Colonic mucosa (tissue), 4 donors: ENCODE measurements at regions not wholly inside any gene's neighbourhood (a gene's known extent, or its start where the extent isn't known, plus 50 kb on each side); places are given as distances from the start of the nearest gene placed in this dataset.

ENCODE experiments used
- DNase-seq: peaks from one replicate; pipeline ENCODE4 v3.0.0-alpha.2; 2020
- H3K27ac ChIP-seq: fragments of 200-600 bp; one replicate; pipeline ENCODE4 v1.8.0; 2021
- H3K27me3 ChIP-seq: fragments of 200-600 bp; one replicate; pipeline ENCODE4 v1.8.0; 2021
- H3K36me3 ChIP-seq: fragments of 200-600 bp; one replicate; pipeline ENCODE4 v1.8.0; 2021
- H3K4me1 ChIP-seq: fragments of 200-600 bp; one replicate; pipeline ENCODE4 v1.8.0; 2021; ENCODE audit warnings: mild to moderate bottlenecking
- H3K4me3 ChIP-seq: fragments of 200-600 bp; one replicate; pipeline ENCODE4 v1.8.0; 2021
- H3K9ac ChIP-seq, 2 donors: one replicate each; pipeline ENCODE4 v1.7.0; 2013; ENCODE audit warnings: control low read depth in 2 of 2, low read depth in 2 of 2, low read length in 2 of 2
- H3K9me3 ChIP-seq: fragments of 200-600 bp; one replicate; pipeline ENCODE4 v1.8.0; 2021
- CTCF ChIP-seq: fragments of 200-600 bp; IDR thresholded peaks from one replicate; pipeline ENCODE4 v1.8.0; 2022; ENCODE audit warnings: antibody characterized with exemption, mild to moderate bottlenecking
- intact Hi-C: fragments of 100-400 bp; cut with DNase I; formaldehyde crosslinking; loops from one replicate; pipeline ENCODE4 v1.14.1; 2022
- donor health status: healthy.
- donor health status: DM: no; HTN: no; CAD: no.
- donor health status: DM: no; HTN: no; CAD: no.

GRCh38 chr13:104817271-104817670, 1718.2 kb downstream of the EFNB2 start:
- no peak for DNase-seq
- Histone ChIP-seq H3K4me3 (no peak overlapping the region), H3K9me3 (no peaks in the 10 kb centered on the region), H3K27me3 (no peaks in the 10 kb centered on the region), H3K27ac (no peak overlapping the region), H3K36me3 (no peaks in the 10 kb centered on the region), H3K4me1 (no peaks in the 10 kb centered on the region), H3K9ac (no peak overlapping the region)
- TF ChIP-seq CTCF = no peak
- intact Hi-C loops = no loop called here

- no peak for TF ChIP-seq CTCF
- intact Hi-C loops = no loop called here
- no peak for DNase-seq
- Histone ChIP-seq H3K27ac (no peak overlapping the region), H3K36me3 (no peaks in the 10 kb centered on the region), H3K4me3 (no peak overlapping the region), H3K27me3 (no peaks in the 10 kb centered on the region), H3K9ac (no peak overlapping the region), H3K9me3 (no peaks in the 10 kb centered on the region), H3K4me1 (no peaks in the 10 kb centered on the region)
These were observed 1718.7 kb downstream of the EFNB2 start for GRCh38 chr13:104816726-104817125.

- intact Hi-C loops = no loop called here
- Histone ChIP-seq H3K27me3 (no peaks in the 10 kb centered on the region), H3K9ac (no peak overlapping the region), H3K9me3 (no peaks in the 10 kb centered on the region), H3K27ac (no peak overlapping the region), H3K4me3 (no peak overlapping the region), H3K4me1 (no peaks in the 10 kb centered on the region), H3K36me3 (no peaks in the 10 kb centered on the region)
- no peak for TF ChIP-seq CTCF
- no peak for DNase-seq
These were observed 1725.2 kb downstream of the EFNB2 start for GRCh38 chr13:104810242-104810641.

- H3K27ac ChIP-seq = no peak overlapping the region
- H3K27me3 ChIP-seq = no peaks in the 10 kb centered on the region
- no peaks in the 10 kb centered on the region for H3K9me3 ChIP-seq
- no peaks in the 10 kb centered on the region for H3K4me1 ChIP-seq
- intact Hi-C loops = no loop called here
- DNase-seq = no peak
- H3K36me3 ChIP-seq = no peaks in the 10 kb centered on the region
- no peak overlapping the region for H3K9ac ChIP-seq
- H3K4me3 ChIP-seq = no peak overlapping the region
- TF ChIP-seq CTCF = no peak
These were observed 1726.0 kb downstream of the EFNB2 start for GRCh38 chr13:104809483-104809882.

- no peak overlapping the region for H3K4me3 ChIP-seq
- DNase-seq = no peak
- intact Hi-C loops = no loop called here
- no peak overlapping the region for H3K27ac ChIP-seq
- H3K4me1 ChIP-seq = no peaks in the 10 kb centered on the region
- no peak for TF ChIP-seq CTCF
- H3K9ac ChIP-seq = no peak overlapping the region
- no peaks in the 10 kb centered on the region for H3K9me3 ChIP-seq
- no peaks in the 10 kb centered on the region for H3K27me3 ChIP-seq
- H3K36me3 ChIP-seq = no peaks in the 10 kb centered on the region
These were observed 1730.1 kb downstream of the EFNB2 start for GRCh38 chr13:104805346-104805745.

GRCh38 chr13:104799152-104799551, 1732.9 kb upstream of the SLC10A2 start:
- no peaks in the 10 kb centered on the region for H3K36me3 ChIP-seq
- intact Hi-C loops = no loop called here
- no peaks in the 10 kb centered on the region for H3K27me3 ChIP-seq
- no peak for TF ChIP-seq CTCF
- H3K4me1 ChIP-seq = no peaks in the 10 kb centered on the region
- no peak for DNase-seq
- no peak overlapping the region for H3K9ac ChIP-seq
- H3K4me3 ChIP-seq = no peak overlapping the region
- H3K9me3 ChIP-seq = no peaks in the 10 kb centered on the region
- no peak overlapping the region for H3K27ac ChIP-seq
